Pons (tissue), 1 donor: ENCODE measurements at regions not wholly inside any gene's neighbourhood (a gene's known extent, or its start where the extent isn't known, plus 50 kb on each side); places are given as distances from the start of the nearest gene placed in this dataset.
"Not testable (repeated sequence)": the region's sequence is repeated elsewhere in the genome, so short reads cannot be mapped to it uniquely, and the experiment has no call there.

Experiments used
- DNase-seq: peaks from one replicate; pipeline ENCODE4 v3.0.0-alpha.2; 2016; ENCODE audit warnings: low spot score

DNA sequence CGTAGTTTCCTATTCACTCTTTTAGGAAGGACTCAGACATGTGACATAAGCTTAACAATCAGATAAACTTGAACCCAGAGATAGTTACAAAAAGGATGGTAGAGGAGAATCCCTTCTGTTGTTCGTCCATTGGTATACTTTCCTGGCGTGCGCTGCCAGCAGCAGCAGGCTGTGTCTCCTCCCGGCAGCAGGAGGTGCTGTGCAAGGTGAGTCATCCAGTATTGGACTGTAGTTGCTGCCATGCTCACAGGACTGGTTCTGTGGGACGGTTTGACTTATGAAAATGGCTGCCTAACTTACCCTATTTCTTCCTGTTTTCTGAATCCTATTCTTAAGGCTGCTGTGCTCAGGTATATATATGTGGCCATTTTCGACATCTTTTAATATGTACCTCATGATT is 253.4 kb upstream of the LRRC3B start:
- DNase-seq = no peak

DNA sequence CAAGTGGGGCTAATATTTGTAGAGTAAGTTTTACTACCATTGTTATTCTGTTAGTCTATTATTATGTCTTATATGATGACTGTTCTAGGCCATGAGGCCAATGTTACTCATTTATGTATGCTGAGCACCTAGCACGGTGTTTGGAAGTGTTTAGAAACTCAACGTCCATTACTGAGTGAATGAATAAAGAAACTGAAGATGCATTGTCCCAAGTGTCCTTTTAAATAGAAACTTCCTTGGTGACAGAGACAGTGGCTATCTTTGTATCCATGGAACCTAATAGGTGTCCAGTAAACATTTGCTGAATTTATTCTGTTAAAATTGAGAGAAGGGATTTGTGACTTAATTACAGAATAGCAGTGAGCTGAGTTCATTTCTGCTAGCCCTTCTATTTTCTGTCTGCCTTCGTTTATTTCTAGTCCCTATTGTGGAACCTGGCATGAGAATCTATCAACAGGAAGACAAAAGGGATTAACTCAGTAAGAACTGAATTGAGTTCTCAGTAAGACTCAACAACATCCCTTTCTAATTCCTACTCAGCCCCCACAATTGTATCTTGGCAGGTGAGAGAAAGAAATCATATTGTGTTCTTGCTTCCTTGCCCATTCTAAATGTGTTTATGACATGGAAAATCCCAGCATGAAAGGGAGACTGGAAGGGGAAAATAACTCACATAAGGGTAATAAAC is 246.6 kb upstream of the LRRC3B start:
- DNase-seq = peak; percentile 32

DNA sequence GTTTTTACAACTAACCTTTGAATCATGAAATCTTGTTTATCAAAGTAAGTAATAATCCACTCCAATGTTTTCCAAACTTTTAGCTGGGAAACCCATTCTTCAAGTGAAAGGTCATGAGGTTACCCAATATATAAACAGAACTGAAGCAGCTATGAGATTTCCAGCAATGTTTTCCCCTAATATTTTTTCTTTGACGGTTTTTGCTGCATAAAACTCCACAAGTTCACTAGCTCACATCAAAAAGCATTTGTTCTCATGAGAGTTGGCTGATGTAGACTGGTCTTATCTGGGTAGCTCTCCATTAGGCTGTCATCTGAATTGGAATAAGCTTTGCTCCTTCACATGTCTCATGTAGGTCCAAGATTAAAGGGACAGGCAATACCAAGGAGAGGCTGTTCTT is 241.2 kb upstream of the LRRC3B start:
- no peak for DNase-seq

DNA sequence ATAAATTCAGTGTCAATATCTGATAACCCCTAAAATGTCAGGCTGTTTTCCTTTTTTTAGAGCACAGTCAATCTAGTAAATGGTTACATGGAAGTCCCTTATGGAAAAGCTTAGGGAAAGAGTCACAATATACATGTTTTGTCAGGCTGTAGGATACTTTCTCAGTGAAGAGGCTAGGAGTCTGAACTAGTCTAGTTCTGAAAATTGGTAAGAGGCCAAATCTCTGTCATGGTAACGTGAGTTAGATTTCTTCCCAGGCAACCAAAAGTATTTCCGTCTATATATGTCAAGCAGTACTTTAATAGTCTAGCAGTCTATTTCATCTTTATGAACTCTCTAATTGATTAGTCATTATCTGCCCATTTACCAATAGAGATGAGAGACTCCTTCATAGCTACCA is 215.9 kb upstream of the LRRC3B start:
- no peak for DNase-seq

DNA sequence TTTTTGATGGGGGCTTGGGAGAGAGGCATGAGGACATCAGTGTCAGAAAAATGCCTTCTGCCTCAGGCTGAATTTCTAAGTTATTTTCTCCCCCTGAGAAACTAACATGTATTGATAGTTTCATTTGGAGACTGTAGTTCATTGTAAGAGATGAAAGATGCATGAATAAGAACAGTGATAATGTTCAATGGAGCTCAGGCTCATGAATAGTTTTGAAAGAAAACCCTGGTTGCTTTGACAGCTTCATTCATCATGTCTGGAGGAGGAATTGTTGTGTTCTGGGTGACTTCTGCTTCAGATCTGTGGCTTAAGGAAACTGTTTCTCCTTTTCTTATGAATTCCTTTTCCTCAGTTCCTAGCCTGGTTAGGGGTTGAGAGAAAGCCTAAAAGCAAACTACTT is 204.0 kb upstream of the LRRC3B start:
- DNase-seq = no peak

DNA sequence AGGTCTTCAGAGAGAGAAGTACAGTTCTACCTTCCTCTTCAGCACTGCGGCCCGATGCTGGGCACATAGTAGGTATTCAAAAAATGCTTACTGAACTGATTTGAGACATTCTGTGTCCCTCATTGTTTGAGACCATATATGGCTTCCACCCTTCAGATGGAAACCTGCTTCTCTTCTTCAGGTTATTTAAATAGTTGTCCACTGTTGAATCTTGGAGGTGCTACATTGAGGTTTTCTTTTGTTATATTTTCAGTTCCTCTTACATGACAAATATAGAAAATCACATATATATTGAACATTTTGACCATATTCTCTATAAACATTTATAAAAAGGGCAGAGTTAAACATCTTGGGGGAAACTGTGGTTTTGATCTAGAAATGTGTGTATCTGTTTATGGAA is 200.2 kb upstream of the LRRC3B start:
- no peak for DNase-seq

DNA sequence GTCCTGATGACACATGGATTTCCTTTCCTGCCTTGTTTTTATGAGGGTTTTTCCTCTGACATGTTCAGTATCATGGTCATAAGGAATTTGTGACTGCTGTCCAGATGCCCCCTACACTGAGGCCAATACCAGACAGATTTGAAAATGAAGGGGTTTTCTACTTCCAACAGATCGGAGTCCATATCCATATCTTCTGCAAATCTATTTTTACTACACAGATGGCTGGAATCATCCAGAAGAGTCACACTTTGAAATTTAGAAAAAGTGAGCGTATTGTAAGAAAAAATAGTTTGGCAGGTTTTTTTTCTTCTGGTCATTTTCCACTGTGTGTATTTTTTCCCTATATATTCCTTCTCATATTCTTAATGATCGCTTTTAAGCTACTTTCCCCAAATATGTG is 197.5 kb upstream of the LRRC3B start:
- DNase-seq = no peak

DNA sequence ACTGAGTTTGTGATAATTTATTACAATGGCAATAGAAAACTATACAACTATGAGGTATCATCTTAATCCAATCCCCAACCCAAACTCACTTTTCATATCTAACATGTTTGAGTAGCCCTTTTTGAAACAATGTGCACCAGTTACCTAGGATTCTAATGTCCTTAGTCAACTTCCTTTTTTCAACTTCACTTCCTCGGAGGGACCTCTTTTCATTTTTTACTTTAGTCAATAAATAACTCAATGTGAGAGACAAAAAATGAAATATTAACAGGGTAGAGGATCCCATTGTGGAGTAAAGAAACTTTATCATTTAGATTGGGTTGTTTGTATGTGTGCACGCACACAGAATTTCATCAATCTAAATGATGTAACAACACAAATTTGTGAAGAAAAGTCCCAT is 193.6 kb upstream of the LRRC3B start:
- DNase-seq = no peak

DNA sequence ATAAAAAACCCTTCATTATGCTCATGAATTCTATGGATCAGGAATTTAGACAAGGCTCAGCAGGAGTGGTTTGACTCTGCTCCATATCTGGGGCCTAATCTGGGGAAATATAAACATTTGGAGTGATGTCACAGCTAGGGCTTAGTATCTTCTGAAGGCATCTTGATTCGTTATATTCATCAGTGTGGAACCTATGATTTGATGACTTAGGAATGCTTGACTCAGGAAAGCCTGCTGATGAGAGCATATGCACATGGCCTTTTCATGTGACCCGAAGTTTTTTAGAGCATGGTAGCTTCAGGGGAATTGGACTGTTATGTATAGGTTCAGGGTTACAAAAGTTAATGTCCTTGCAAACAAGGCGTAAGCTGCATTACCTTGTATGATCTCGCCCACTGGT is 184.9 kb upstream of the LRRC3B start:
- no peak for DNase-seq

DNA sequence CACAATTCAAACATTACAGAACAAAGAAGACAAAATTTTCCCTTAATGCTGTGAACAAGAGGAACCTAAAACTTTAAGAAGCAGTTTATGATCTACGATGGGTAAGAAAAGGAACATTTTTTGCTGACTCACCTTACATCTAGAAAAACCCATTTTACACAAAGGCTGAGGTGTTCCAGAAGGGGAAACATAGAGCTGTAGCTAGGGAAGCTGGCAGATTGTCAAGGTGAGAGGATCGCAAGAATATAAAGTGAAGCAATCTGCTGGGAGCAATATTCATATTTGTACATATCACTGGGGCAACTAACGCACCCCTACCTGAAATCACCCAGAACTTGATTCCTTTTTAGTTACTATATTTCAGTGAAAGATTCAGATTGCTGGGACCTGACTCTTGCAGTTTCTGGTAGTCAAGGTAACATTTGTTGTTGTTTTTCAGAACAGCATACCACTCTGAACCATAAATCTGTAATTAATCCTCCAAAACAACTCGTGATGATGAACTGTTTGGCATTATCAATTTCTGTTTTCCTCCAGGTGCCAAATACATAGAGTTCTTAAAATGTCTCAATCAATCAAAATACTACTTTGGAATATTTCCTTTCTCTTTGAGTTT is 184.1 kb upstream of the LRRC3B start:
- DNase-seq = no peak

DNA sequence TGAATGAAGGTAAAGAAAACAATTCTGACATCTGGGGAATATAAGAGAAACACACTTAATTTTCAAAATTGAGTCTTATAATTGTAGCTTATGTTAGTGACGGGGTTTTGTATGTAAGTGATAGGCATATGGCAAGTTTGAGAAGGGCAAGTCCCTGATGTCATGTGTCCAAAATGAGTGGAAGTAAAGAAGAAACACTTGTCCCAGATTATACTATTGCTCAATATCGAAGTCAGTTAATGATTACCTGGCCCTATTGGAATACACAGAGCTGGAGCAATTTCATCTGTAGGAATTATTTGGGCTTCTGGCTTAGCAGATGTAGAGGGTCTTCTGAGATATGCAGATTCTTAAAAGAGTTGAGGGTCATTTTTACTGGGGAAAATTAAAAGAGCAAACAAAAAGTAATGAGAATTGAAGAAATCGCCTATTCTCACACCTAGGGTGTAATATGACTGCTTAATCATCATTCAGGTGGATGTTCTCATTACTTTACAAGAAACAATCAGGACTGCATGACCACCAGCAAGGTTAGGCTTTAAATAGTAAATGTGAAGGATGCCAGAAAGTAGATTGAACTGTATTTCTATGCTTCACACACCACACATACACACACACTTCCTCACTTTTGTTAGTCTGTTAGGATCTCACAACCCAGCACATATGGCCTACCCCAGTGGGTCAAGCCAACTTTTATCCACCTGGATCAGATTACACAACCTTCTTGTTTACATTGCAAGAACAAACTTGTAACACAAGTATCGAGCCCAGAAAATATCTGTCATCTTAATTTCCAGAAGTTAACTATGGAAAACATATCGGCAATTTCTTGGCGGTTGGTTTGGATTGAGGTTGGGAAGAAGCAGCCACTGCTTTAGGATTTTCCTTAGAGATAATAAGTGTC is 183.3 kb upstream of the LRRC3B start:
- no peak for DNase-seq

DNA sequence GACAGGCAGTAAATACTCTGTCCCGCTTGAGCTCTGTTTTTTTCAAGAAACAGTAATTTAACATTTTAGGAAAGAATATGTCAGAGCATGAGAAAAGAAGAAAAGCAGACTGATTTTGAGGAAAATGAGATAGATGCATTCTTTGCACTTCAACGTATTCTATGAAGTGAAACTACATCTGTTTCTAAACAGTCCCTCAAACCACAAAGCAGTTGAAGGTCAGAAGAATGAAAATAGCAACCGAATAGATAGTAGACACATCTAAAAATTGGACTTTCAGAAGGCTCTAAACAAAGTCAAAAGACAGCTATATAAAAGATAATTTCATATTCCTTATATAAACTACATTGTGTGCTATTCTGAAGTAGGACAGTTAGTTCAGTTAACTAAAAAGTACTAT is 172.6 kb upstream of the LRRC3B start:
- DNase-seq = no peak

DNA sequence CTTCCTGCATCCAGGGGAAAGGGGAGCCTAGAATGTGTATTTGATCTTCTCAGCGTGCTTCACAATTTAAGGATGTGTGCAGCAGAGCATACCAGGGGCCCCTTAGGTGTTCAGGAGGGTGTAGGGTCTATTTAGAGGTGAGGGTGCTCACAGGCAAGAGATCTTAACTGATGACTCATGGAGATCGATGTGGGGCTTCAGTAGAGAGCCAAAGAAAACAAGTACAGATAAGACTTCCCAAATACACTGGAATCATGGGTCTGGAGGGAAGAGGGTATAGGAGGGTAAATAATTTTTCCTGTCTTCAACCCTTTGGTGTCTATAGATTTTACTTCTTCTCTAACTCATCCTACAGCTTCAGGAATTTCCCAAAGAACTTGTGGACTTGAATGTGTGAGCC is 170.2 kb upstream of the LRRC3B start:
- no peak for DNase-seq

DNA sequence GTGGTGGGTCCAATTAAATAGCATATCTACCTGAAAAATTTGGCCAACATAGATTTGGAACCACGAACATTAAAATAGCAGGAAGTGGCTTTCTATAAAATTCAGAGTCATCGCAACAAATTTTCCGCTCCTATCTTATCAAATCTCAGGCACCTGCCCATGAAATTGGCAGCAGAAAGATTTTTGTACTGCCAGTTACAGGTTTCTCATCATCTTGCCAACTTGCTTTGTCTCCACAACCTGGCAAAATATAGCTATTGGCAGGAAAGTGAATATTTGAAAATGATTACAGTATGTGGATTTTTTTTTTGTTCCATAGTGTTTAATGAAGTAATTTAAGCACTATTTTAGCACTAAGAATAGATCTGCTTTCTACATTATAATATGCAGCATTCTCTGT is 161.6 kb upstream of the LRRC3B start:
- no peak for DNase-seq

DNA sequence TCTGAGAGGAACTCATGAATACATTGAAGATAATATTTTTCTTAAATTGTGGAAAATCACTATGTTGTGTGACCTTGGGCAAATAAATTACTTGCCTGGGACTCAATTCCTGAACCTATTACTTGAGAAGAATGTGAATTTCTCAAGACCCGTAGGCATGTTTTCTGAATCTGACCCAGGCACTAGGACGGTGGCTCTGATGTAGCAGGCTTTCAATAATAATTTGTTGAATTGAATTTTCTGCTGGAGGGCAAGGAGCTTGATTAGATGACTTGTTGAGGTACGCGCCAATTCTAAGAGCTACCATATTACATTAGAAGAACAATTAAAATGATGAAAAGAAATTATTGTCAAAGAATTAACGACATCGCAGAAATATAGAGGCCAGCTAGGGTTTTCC is 150.2 kb upstream of the LRRC3B start:
- no peak for DNase-seq

DNA sequence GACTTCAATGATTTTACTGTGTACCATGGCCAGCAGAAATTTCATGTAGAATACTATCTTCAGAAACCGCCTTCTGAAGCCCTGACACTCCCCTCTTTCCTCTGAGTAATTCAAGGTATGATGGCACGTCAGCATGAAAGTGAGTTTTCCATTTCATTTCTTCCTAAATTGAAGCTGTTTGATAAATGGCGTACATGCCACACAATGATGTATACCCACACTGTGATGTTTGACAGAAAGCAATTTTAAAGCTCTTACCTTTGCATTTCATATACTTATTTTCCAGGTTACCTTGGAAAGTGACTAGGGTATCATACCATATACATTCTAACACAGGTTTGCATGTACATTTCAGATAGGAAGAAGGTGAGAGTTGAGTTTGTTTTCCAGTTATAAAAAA is 147.9 kb upstream of the LRRC3B start:
- no peak for DNase-seq

DNA sequence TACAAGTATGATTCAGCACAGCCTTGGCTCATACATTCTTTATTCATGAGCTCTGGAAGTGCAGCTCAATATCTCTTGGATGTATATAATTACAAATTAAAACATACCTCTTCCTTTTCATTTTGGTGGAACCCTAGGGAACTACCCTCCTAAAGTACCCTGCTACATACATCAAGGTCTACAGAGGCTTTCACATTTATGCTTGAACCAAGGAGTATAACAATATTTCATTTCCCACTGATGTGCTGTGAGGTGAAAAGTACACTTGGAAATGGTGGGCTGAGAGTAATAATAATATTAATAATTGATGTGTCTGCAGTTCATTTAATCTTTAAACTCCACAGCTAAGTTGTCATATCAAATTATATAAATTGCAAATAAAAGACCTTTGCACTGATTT is 142.2 kb upstream of the LRRC3B start:
- no peak for DNase-seq

DNA sequence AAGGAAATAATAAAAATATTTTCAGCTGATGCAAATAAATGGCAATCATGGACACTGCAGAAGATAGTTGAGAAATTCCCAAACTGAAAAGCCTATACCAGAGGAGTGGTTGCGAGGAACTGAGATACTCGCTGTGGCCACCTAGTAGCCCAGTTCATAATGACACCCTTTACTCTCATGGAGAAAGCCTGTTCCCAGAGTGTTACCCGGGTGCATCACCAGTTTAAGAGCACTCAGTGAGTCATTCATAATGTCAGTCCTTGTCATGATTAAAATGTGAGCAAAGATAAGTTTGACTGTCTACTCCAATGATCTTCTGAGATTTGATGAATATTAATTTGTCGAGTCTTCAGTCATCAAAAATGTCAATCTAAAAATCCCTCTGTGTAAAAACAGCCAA is 138.4 kb upstream of the LRRC3B start:
- DNase-seq = no peak

DNA sequence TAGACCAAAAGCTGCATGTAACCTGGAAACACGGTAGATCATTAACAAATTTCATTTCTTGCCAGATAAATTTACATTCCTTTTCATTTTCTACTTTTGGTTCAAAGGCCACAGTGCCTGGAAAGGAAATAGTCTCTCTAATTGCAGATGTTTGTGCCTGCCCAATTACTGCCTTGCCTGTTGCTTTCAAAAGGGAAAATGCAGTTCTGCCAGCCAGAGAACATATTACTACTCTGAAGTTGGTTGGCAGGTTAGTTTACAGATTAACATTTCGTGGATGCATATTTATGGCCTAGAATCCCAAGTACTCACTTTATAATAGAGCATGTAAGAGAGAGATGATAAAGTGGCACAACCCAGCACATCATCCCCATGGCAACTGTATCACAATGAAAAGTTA is 124.3 kb upstream of the LRRC3B start:
- DNase-seq = no peak

DNA sequence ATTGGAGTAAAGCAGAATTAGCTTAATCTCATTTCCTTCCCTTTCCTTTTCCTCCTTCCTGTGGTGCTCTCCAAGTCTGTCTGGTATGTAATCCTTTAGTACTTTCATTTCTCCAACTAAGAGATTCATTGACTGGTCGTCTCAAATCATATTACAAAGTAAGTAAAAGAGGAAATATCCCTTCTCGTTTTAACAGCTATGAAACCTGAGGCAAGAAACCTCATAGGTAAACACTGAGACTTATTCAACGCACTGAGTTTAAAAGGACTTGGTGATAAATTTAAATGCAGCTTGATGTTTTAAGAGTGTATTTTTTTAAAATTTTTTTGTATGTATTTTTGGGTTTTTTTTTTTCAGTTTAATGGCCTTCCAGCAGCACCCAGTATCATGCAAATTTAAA is 117.2 kb upstream of the LRRC3B start:
- no peak for DNase-seq

DNA sequence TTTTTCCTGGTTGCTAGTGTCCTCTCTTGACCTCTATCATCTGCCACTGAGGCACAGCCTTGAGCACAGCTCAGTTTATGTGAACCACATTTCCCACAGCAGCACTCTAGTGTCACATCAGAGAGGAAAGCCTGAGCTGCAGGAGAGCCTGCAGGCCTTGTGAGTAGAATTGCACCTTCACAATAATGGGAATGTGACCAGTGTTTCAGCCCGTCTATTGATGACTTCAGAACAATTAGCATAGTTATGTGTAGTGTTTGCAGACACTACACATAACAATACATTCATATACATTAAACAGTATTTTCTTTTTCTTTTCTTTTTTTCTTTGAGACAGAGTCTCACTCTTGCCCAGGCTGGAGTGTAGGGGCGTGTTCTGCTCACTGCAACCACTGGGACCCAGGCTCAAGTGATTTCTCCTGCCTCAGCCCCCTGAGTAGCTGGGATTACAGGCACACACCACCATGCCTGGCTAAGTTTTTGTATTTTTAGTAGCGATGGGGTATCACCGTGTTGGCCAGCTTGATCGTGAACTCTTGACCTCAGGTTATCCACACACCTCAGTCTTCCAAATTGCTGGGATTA is 108.0 kb upstream of the LRRC3B start:
- DNase-seq = not testable (repeated sequence)

DNA sequence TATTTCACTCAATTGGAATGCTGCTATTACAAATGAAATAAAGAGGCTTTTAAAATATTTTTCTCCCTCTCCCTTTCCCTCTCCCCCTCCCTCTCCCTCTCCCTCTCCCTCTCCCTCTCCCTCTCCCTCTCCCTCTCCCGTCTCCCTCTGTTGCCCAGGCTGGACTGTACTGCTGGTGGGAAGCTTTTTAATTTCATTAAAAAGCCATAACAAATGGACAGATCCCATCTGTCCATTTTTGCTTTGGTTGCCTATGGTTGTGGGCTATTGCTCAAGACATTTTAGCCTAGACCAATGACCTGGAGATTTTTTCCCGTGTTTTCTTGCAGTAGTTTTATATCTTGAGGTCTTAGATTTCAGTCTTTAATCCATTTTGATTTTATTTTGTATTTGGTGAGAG is 107.2 kb upstream of the LRRC3B start:
- no peak for DNase-seq

DNA sequence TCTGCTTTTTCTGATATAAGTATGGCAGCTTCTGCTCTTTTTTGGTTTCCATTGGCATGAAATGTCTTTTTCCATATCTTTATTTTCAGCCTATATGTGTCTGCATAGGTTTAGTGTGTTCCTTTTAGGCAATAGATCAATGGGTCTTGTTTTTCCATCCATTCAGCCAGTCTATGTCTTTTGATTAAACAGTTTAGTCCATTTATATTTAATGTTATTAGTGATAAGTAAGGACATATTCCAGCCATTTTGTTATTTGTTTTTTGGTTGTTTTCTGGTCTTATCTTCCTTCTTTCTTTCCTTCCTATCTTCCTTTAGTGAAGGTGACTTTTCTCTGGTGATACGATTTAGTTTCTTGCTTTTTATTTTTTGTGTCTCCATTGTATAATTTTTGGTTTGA is 101.3 kb upstream of the LRRC3B start:
- DNase-seq = no peak
